ENCODE measurements at regions not wholly inside any gene's neighbourhood (a gene's known extent, or its start where the extent isn't known, plus 50 kb on each side); places are given as distances from the start of the nearest gene placed in this dataset.
"Not testable (repeated sequence)": the region's sequence is repeated elsewhere in the genome, so short reads cannot be mapped to it uniquely, and the experiment has no call there.

GRCh38 chr5:124104344-124104743 is 592.4 kb downstream of the CSNK1G3 start:
- DNase-seq (ENCODE audit: low spot score) = no peak
- Histone ChIP-seq H3K27ac (no peak overlapping the region), H3K4me3 (no peak overlapping the region)
- no peak for TF ChIP-seq CTCF (IDR thresholded peaks at IDR 0.05)

GRCh38 chr5:124103671-124104070 is 591.7 kb downstream of the CSNK1G3 start:
- DNase-seq (ENCODE audit: low spot score) = no peak
- H3K4me3 ChIP-seq = no peak overlapping the region
- TF ChIP-seq CTCF (IDR thresholded peaks at IDR 0.05) = no peak
- H3K27ac ChIP-seq = no peak overlapping the region

- H3K4me3 ChIP-seq; H3K27ac ChIP-seq; DNase-seq (ENCODE audit: low spot score): not testable (repeated sequence)
Observed at GRCh38 chr5:124103056-124103455, 591.1 kb downstream of the CSNK1G3 start.

GRCh38 chr5:124102486-124102885 is 590.5 kb downstream of the CSNK1G3 start:
- TF ChIP-seq CTCF (IDR thresholded peaks at IDR 0.05) = no peak
- Histone ChIP-seq H3K4me3 (no peak overlapping the region), H3K27ac (no peak overlapping the region)
- DNase-seq (ENCODE audit: low spot score) = no peak

- no peak for TF ChIP-seq CTCF (IDR thresholded peaks at IDR 0.05)
- H3K27ac ChIP-seq = no peak overlapping the region
- DNase-seq (ENCODE audit: low spot score) = no peak
- no peak overlapping the region for H3K4me3 ChIP-seq
Observed at GRCh38 chr5:124093658-124094057, 581.7 kb downstream of the CSNK1G3 start.

- no peak overlapping the region for H3K27ac ChIP-seq
- no peak overlapping the region for H3K4me3 ChIP-seq
- no peak for DNase-seq (ENCODE audit: low spot score)
- TF ChIP-seq CTCF (IDR thresholded peaks at IDR 0.05) = no peak
Observed at GRCh38 chr5:124090115-124090514, 578.1 kb downstream of the CSNK1G3 start.

GRCh38 chr5:124089578-124089977 is 577.6 kb downstream of the CSNK1G3 start:
- H3K4me3 ChIP-seq = no peak overlapping the region
- no peak for DNase-seq (ENCODE audit: low spot score)
- no peak for TF ChIP-seq CTCF (IDR thresholded peaks at IDR 0.05)
- H3K27ac ChIP-seq = no peak overlapping the region
